ENCODE measurements at regions not wholly inside any gene's neighbourhood (a gene's known extent, or its start where the extent isn't known, plus 50 kb on each side); places are given as distances from the start of the nearest gene placed in this dataset.

- no peak overlapping the region for H3K4me3 Mint-ChIP-seq (ENCODE audit: low read depth, unreplicated experiment)
- H3K9me3 Mint-ChIP-seq (ENCODE audit: low read depth, unreplicated experiment), result no peaks in the 10 kb centered on the region
- H3K4me1 Mint-ChIP-seq (ENCODE audit: low read depth, unreplicated experiment), result peaks cover 14% of the 10 kb centered on the region
- no peak for DNase-seq
- no peak overlapping the region for H3K27ac Mint-ChIP-seq (ENCODE audit: unreplicated experiment)
- no peak for TF ChIP-seq CTCF (IDR thresholded peaks at IDR 0.05; ENCODE audit: unreplicated experiment)
- H3K27me3 Mint-ChIP-seq (ENCODE audit: unreplicated experiment), result no peaks in the 10 kb centered on the region
- intact Hi-C loops (cut with micrococcal nuclease; ENCODE audit: unreplicated experiment), result no loop called here
- CTCF ChIA-PET, result interaction anchor here (0.7 kb wide), 1 partner anchor 154 kb away, joined by 3 read pairs; no protein-coding TSS in a partner anchor
- no peaks in the 10 kb centered on the region for H3K36me3 Mint-ChIP-seq (ENCODE audit: insufficient read depth, unreplicated experiment)
- no TSS peak for BruUV-seq (replicated peaks)
These were observed 726.4 kb upstream of the SGO1 start for GRCh38 chr3:20912406-20912805.

- intact Hi-C loops (cut with micrococcal nuclease; ENCODE audit: unreplicated experiment), result no loop called here
- Mint-ChIP-seq H3K27ac (ENCODE audit: unreplicated experiment) (no peak overlapping the region), H3K27me3 (ENCODE audit: unreplicated experiment) (no peaks in the 10 kb centered on the region), H3K4me3 (ENCODE audit: low read depth, unreplicated experiment) (no peak overlapping the region), H3K4me1 (ENCODE audit: low read depth, unreplicated experiment) (peaks cover 27% of the 10 kb centered on the region), H3K36me3 (ENCODE audit: insufficient read depth, unreplicated experiment) (no peaks in the 10 kb centered on the region), H3K9me3 (ENCODE audit: low read depth, unreplicated experiment) (no peaks in the 10 kb centered on the region)
- DNase-seq, result no peak
- no TSS peak for BruUV-seq (replicated peaks)
- CTCF ChIA-PET, result no interaction called here
- TF ChIP-seq CTCF (IDR thresholded peaks at IDR 0.05; ENCODE audit: unreplicated experiment), result no peak
These were observed 723.5 kb upstream of the SGO1 start for GRCh38 chr3:20909511-20909910.

GRCh38 chr3:20905210-20905805, 719.3 kb upstream of the SGO1 start:
- no peaks in the 10 kb centered on the region for H3K9me3 Mint-ChIP-seq (ENCODE audit: low read depth, unreplicated experiment)
- DNase-seq, result no peak
- H3K27ac Mint-ChIP-seq (ENCODE audit: unreplicated experiment), result peak overlapping the region; percentile 88
- H3K27me3 Mint-ChIP-seq (ENCODE audit: unreplicated experiment), result no peaks in the 10 kb centered on the region
- TF ChIP-seq CTCF (IDR thresholded peaks at IDR 0.05; ENCODE audit: unreplicated experiment), result no peak
- H3K4me3 Mint-ChIP-seq (ENCODE audit: low read depth, unreplicated experiment), result peak overlapping the region; percentile 8
- CTCF ChIA-PET, result no interaction called here
- BruUV-seq (replicated peaks), result TSS peak; percentile 44
- H3K36me3 Mint-ChIP-seq (ENCODE audit: insufficient read depth, unreplicated experiment), result no peaks in the 10 kb centered on the region
- peaks cover 31% of the 10 kb centered on the region for H3K4me1 Mint-ChIP-seq (ENCODE audit: low read depth, unreplicated experiment)
- intact Hi-C loops (cut with micrococcal nuclease; ENCODE audit: unreplicated experiment), result no loop called here

- Mint-ChIP-seq H3K4me3 (ENCODE audit: low read depth, unreplicated experiment) (peak overlapping the region; percentile 8), H3K4me1 (ENCODE audit: low read depth, unreplicated experiment) (peaks cover 31% of the 10 kb centered on the region), H3K27ac (ENCODE audit: unreplicated experiment) (peak overlapping the region; percentile 88), H3K36me3 (ENCODE audit: insufficient read depth, unreplicated experiment) (no peaks in the 10 kb centered on the region), H3K27me3 (ENCODE audit: unreplicated experiment) (no peaks in the 10 kb centered on the region), H3K9me3 (ENCODE audit: low read depth, unreplicated experiment) (no peaks in the 10 kb centered on the region)
- CTCF ChIA-PET, result no interaction called here
- BruUV-seq (replicated peaks), result no TSS peak
- no peak for TF ChIP-seq CTCF (IDR thresholded peaks at IDR 0.05; ENCODE audit: unreplicated experiment)
- no peak for DNase-seq
- intact Hi-C loops (cut with micrococcal nuclease; ENCODE audit: unreplicated experiment), result no loop called here
These were observed 718.7 kb upstream of the SGO1 start for GRCh38 chr3:20904671-20905070.

Measured in Calu3 (cell line).